HG02588 (cell line): ENCODE measurements at regions not wholly inside any gene's neighbourhood (a gene's known extent, or its start where the extent isn't known, plus 50 kb on each side); places are given as distances from the start of the nearest gene placed in this dataset.
"Not testable (repeated sequence)": the region's sequence is repeated elsewhere in the genome, so short reads cannot be mapped to it uniquely, and the experiment has no call there.

Source experiments
- ATAC-seq: cut with Tn5 transposase; IDR thresholded peaks from one replicate; pipeline ENCODE4 v1.9.1; 2021; ENCODE audit warnings: mild to moderate bottlenecking, moderate library complexity; ENCODE audit not compliant: unreplicated experiment

DNA sequence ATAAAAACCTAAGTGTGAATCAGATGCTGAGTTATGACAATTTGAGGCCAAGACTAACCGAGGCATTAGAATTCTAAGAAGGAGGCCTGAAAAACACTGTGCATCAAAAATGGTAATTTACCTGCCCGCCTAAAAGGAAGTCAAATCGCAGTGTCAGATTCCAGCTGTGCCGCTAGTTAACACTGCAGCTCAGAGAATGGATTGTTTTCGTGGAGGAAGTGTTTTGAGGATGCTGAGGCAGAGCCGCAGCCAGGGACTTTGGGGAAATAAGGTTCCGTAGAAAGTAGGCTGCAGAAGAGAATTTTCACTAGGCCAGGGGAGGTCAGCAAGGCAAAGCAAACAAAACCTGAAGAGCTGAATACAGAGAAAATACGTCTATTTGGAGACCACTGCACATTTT, 226.4 kb upstream of the ISL1 start:
- ATAC-seq = no peak

DNA sequence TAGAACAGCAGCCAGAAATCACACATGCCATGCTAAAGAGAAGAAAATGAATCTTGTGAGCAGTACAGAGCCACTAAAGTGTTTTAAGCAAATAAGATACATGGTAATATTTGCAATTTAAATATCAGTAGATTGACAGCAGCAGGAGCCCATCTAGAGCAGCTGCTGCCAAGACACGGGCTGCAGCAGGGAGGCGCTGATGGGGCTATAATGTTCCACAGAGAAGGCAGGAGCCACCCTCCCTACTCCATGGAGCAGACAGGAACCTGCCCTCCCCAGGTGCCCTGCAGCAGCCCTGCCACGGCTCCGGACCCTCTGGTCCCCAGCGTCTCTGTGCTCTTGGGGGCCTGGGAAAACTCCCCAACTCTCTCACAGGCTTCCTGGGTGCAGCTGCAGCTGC, 224.1 kb upstream of the ISL1 start:
- ATAC-seq = no peak

DNA sequence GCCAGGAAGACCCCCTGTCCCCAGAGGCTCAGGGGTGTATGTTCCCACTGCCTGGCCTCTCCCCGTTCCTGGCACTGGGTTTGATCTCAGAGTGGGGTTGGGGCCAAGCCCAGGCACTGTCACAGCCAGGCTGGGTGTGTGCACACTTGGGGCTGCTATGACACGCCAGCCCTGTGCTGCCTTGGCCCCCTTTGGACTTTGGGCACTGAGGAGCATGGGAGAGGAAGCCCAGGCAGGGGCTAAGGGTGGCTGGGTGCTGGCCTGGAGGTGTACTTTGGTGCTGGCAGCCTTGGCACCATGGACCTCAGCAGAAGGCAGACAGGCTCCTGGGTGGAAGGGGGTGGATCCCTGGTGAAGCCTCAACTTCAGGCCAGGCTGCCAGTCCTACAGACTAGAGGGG, 223.6 kb upstream of the ISL1 start:
- no peak for ATAC-seq

DNA sequence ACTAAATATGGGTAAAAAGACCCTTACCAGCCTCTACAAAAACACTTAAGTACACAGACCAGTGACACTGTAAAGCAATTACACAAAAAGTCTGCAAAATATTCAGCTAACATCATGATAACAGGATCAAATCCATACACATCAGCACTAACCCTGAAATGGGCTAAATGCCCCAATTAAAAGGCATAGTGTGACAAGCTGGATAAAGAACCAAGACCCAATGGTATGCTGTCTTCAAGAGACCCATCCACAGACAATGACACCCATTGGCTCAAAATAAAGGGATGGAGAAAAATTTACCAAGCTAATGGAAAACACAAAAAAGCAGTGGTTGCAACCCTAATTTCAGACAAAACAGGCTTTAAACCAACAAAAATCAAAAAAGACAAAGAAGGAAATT, 221.0 kb upstream of the ISL1 start:
- no peak for ATAC-seq

DNA sequence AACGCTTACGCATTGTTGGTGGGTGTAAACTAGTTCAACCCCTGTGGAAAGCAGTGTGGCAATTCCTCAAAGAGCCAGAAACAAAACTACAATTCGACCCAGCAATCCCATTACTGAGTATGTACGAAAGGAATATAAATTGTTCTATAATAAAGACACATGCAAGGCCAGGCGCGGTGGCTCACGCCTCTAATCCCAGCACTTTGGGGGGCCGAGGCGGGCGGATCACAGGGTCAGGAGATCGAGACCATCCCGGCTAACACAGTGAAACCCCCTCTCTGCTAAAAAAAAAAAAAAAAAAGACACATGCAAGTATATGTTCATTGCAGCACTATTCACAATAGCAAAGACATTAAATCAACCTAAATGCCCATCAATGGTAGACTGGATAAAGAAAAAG, 217.6 kb upstream of the ISL1 start:
- ATAC-seq = not testable (repeated sequence)

DNA sequence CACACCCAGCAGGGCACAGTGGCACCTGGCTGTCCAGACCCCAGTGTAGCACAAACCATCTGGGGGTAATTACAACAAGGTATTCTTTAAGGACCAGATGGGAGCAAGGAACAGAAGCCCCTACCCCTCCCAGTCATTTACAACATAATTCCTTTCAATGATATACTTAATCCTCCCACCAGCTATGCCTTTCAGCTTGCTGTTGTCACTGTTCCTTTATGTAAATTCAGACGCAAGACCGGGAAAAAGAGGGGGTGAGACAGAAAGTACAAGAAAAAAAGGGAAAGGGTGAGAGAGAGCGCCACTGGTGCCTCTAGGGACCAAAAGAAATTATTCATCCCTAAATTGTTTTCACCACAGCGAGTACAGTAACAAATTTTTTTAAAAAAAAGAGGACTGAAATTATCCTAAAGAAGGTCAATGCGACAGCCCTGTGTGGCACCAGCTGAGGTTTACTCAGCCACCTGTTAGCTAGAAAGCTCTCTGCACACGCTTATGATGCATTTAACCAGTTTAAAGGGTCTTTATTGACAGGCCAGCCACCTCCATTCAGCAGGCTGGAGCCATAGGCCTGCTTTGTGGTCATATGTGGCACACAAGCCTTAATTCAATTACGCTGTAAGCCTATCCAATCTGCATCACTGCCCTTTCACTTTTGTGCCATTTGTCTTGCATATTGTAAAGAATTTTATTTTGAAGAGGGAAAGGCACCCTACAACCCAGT, 210.2 kb upstream of the ISL1 start:
- no peak for ATAC-seq

DNA sequence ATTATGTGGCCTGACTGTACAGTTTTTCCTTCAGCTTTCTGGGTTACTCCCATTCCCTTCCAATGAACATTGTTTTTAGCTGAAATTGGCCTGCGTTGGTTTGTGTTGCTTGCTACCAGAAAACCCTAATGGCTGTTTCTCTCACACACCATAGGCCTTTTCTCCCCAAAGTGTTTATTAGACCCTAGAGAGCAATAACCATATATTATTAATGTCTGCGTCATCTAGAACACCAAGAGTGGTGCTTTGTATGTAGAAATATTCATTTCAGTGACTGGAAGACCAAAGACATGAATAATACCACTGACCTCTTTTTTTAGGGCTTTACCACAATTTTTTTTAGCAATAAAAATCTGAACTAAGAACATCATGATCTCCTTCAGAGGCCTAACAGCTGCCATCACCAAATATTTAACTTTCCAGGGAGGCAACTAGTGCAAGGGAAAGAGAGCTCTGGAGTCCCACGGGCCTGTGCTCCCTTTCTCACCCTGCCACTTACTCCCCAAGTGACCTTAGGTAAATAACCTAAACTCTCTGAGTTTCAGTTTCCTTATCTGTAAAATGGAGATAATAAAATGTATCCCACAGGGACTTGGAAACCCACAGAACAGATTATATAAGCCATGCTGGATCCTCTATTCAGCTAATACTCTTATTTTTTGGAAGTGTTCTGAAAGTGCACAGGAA, 201.9 kb upstream of the ISL1 start:
- no peak for ATAC-seq

DNA sequence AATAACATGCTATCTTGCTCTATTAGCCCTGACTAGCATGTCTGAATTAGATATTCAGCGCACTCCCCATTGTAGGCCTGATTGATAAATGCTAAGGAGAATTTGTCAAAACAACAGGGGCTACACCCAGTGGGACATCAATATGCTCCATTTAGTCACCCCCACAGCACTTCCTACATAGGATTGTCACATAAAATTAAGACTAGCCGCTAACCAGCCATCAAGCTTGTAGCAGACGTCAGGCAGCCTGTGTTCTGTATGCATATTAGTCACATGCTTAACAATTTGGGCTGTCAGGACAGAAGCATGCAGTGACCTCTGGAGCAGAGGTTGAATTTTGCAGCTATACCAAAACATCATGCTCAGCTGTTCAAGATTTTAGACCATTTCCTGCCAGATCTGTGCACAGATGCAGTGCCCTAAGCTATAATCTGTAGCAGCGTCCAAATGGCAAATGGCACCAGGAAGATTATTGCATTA, 197.4 kb upstream of the ISL1 start:
- ATAC-seq = no peak

DNA sequence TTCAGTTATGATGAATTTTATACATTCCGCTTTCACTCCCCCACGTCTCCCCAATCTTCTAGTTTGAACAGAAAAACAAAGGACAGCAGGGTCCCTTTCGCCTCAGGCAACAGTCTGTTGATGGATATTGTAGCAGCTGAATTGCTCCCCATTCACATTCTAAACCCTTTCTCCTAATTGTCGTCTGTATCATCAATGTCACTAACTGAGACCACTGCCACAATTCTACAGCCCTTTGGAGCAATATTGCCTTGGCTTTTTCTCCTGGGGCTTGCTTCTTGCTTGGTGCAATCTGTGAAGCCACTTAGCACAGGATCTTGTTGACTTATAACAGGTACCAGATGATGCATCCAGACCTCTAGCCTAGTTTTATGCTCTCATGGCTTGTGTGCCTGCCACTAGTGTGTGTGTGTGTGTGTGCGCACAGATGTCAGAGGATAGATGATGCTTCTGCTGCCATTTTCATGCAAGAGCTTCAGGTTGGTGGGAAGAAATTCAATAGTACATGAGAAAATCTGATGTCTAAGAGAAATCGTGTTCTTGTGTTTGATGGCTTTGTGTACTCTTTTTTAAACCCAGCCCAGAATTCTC, 195.2 kb upstream of the ISL1 start:
- ATAC-seq = no peak

DNA sequence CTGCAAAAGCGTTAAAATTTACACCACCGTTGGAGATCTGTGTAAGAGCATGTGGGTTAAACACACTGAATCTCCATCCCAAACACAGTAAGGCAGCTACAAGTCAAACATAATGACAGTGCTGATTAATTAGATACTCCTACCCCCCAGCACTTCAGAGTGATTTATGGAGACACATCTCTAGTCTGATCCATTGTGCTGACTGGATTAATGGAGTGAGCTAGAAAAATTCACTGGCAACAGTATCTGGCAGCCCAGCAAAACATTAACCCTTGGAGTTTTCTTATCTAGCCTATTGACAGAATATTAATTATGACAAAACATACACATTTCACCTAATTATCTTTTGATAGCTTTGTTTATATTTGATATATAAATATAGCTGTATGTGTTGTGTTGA, 188.6 kb upstream of the ISL1 start:
- no peak for ATAC-seq

DNA sequence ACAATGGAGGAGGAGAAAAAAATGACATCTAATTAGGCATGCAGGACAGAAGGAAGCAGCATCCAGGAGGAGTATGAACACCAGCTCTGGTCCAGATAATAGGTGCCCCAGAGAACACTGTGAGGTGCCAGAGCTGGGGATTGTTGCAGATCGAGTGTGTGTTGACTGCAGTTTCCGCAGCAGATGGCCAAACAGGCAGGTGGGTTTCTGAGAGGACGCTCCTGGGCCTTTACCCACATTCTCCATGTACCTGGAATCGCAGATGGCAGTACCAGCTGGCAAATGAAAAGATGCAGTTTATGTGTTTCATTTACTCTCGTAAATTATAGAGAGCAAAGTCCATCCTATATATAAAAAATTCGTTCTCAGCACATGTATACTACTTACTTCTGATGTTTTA, 182.2 kb upstream of the ISL1 start:
- no peak for ATAC-seq

DNA sequence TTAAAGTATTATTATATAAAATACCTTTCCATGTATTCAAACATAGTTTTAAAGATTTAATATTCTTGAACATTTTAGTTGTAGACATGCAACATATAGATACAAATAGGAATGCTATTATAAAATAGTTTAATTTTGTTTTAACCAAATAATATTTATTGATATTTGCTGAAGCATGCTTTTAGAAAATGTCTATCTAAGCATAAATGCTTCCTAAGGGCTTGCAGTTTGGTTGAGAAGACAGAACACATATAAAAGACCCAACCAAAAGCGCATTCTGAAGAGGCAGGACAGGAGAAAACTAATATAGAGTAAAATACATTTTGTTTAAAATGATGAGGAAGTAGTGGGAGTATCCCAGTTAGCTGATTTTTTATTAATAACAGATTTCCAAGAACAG, 181.5 kb upstream of the ISL1 start:
- no peak for ATAC-seq

DNA sequence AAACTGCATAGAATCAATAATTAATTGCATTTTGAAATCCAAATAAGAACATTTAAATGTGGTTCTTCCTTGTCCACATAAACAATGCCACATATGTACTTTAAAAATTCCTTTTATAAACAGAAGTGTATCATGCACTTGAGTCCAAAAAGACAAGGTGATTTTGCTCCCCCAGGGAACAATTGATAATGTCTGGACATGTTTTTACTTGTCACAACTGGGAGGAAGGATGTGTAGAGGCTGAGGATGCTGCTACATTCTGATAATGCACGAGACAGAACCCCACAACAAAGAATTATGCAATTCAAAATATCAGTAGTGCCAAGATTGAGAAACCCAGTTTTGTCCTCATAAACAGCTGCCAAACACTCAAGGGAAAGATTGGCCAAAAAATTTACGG, 181.1 kb upstream of the ISL1 start:
- ATAC-seq = no peak

DNA sequence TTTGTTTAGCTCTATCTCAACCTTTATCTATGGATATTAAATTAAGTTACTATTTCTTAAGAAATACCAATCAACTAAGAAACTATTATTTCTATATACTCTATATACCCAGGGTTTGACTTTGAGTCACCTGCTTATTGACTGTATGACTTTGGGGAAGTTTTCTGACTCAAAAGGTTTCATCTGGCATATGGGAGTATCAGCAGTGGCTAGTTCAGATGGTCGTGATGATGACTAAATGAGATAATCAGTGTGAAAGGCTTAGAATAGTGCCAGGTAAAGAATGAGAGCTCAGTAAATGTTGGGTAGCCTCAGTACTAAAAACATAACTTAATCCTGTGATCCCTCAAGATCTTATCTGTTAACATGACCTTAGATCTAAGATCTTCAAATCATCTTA, 179.7 kb upstream of the ISL1 start:
- peak; percentile 87 for ATAC-seq

DNA sequence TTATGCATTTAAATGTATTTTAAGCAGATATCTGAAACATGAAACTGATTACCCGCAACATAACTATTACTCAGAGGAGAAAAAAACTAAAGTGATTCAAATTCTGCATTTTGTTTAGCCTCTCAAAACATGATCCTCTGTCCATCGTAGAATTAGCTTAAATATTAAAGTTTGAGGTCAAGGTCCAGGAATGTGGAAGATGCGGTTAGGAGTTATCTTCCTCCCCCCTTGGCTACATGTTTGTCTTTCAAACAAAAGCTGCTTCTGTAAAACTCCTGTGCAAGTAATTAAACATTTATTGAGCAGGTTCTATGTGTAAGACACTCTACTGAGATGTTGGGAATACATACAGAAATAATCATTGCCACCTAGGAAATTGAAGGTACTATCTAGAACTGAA, 175.0 kb upstream of the ISL1 start:
- ATAC-seq = no peak

DNA sequence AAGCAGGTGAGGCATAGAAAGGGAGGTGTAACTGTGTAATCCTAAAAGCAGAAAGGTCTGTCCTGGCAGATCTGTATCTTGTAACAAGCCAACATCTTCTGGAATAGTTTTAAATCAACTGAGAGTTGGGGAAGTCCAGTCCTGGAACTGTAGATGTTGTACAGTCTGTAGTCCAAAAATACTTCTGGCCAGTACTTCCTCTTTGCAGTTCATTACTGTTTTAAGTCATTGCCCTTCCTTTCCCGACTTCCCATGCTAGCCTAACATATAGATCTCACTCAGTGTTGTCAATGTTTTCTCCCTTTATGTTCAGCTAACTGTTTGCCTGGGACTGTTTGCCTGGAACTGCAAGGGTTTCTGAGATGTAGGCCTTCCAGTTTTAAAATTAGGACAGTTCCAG, 168.5 kb upstream of the ISL1 start:
- no peak for ATAC-seq

DNA sequence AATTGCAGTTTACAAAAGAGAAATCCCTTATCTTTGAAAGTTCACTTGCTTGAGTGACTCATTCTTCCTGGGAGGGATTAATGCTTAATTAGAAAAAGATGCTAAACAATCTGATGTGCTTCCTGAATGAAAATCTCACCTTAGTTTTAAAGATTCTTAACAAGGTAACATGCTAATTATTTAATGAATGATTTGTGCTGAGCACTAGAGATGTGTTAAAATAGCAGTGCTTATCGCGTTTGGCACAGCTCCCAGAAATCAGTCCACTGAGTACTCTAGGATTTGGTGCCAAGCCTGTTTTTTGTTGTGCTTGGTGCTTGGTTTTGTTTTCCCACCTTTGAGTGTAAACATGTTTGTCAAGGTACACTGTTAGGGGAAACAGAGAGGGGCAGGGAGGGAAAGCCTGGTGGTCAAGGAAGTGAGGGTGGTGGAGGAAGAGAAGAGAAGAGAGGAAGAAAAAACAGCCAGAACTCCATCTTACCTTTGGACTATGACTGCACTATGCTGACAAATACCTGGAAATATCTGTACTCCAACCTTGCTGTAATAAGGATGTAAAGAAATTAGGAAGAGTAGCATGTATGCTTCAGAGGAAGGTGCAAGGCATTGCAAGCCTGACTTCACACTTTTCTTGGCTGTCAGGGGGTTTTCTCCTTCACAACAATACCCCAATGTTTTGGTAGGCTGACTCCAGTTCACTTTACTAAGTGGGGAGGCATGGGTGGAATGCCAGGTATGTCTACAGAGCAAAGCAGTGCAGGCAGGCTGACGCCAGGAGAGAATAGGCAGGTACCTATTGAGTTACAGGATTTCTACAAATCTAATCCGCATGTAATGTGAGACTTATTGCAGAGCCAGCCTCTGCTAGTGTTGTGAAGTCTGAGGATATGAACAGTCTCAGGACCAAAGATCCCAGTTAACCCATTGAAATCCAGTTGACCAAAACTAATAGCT, 157.2 kb upstream of the ISL1 start:
- ATAC-seq = no peak

DNA sequence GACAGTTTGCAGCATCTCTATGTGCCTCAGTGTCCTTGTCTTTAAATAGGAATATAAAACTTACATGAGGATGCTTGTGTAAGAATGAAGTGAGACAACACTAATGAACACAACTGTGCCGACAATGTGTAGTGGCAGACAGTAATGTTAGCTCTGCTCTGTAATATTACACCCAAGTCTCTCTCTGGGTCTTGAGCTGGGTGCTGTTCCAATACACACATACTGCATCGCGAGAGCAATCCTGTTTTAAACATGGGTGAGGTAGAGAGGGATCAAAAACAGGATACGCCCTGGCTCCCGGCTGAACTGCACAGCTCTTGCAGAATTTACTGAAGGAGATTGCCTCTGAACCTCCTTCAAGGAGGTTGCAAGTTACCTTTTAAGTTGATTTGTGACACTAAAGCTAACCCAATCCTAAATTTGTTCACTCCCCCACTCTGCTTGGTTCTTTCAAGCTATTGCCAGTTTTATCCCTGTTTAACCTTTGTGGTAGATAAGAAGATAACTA, 155.2 kb upstream of the ISL1 start:
- no peak for ATAC-seq

DNA sequence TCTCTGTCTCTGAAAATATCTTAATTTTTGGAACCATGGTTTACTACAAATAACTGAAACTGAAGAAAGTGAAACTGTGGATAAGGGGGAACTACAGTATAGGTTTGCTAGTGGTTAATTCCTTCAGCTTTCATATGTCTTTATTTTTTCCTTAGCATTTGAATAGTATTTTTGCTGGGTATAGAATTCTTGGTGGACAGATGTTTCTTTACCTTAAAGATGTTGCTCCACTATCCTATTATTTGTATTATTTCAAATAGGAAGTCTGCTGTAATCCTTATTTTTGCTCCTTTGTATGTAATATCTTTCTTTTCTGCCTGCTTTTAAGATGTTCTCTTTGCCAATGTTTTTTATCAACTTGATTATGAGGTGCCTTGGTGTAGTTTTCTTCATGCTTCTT, 152.9 kb upstream of the ISL1 start:
- ATAC-seq = no peak

DNA sequence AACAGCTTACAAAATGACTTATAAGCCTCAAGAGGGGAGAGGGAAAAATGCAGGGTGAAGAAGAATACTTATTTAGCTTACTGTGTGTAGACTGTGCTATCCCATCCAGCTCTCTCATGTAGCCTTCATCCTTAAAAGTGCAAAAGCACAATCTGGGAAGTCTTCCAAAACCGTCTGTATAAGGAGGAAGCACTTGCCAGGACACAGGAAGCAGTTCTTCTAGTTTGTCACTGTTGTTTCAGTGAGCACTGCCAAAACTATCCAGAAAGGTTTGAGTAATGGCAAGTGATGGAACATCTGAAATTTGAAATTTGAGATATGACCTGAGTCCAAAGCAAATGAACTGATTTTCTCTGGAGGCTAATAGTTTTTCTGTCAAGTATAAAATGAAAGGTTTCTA, 140.8 kb upstream of the ISL1 start:
- ATAC-seq = no peak

DNA sequence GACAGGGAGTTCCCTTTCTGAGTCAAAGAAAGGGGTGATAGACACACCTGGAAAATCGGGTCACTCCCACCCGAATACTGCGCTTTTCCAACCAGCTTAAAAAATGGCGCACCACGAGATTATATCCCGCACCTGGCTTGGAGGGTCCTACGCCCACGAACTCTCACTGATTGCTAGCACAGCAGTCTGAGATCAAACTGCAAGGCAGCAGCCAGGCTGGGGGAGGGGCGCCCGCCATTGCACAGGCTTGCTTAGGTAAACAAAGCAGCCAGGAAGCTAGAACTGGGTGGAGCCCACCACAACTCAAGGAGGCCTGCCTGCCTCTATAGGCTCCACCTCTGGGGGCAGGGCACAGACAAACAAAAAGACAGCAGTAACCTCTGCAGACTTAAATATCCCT, 132.3 kb upstream of the ISL1 start:
- not testable (repeated sequence) for ATAC-seq
